ENCODE measurements at regions not wholly inside any gene's neighbourhood (a gene's known extent, or its start where the extent isn't known, plus 50 kb on each side); places are given as distances from the start of the nearest gene placed in this dataset.

- Histone ChIP-seq H3K9me3 (ENCODE audit: control insufficient read depth, insufficient read depth, low read depth, low read length) (no peaks in the 10 kb centered on the region), H3K4me3 (ENCODE audit: low read depth, low read length) (no peak overlapping the region), H3K4me1 (ENCODE audit: control insufficient read depth, insufficient read depth, low read length) (no peaks in the 10 kb centered on the region), H3K36me3 (ENCODE audit: control insufficient read depth in 2 of 2, insufficient read depth in 1 of 2, low read length in 2 of 2) (no peaks in the 10 kb centered on the region), H3K27ac (ENCODE audit: extremely low read depth, low read depth, low read length) (no peak overlapping the region)
- CTCF ChIA-PET = interaction anchor here (0.7 kb wide), 2 partner anchors 183 to 687 kb away, joined by 3 to 5 read pairs; no protein-coding TSS in a partner anchor
- POLR2A ChIA-PET = no interaction called here
- TF ChIP-seq ZNF792 (tag by site-specific recombination; IDR thresholded peaks at IDR 0.05) (no peak), MEIS1 (CRISPR knock-in tag; IDR thresholded peaks at IDR 0.05; ENCODE audit: borderline replicate concordance) (no peak), HOXA7 (CRISPR knock-in tag; IDR thresholded peaks at IDR 0.05; ENCODE audit: borderline replicate concordance) (no peak), ZBTB21 (tag by site-specific recombination; IDR thresholded peaks at IDR 0.05) (no peak), ZNF140 (tag by site-specific recombination; IDR thresholded peaks at IDR 0.05) (no peak), ZNF530 (tag by site-specific recombination; IDR thresholded peaks at IDR 0.05; ENCODE audit: low read depth) (no peak), PRDM6 (tag by site-specific recombination; IDR thresholded peaks at IDR 0.05) (no peak), KLF7 (tag by site-specific recombination; IDR thresholded peaks at IDR 0.05; ENCODE audit: borderline replicate concordance) (no peak), ZBTB48 (tag by site-specific recombination; IDR thresholded peaks at IDR 0.05) (no peak), GLI4 (tag by site-specific recombination; IDR thresholded peaks at IDR 0.05) (no peak)
These were observed 220.9 kb upstream of the TRPC7 start for GRCh38 chr5:136586196-136586595.

GRCh38 chr5:136584474-136584873 lies 219.1 kb upstream of the TRPC7 start:
- Histone ChIP-seq H3K9me3 (ENCODE audit: control insufficient read depth, insufficient read depth, low read depth, low read length) (no peaks in the 10 kb centered on the region), H3K27ac (ENCODE audit: extremely low read depth, low read depth, low read length) (no peak overlapping the region), H3K4me3 (ENCODE audit: low read depth, low read length) (no peak overlapping the region), H3K4me1 (ENCODE audit: control insufficient read depth, insufficient read depth, low read length) (no peaks in the 10 kb centered on the region), H3K36me3 (ENCODE audit: control insufficient read depth in 2 of 2, insufficient read depth in 1 of 2, low read length in 2 of 2) (no peaks in the 10 kb centered on the region)
- POLR2A ChIA-PET = no interaction called here
- CTCF ChIA-PET = no interaction called here
- no peak for TF ChIP-seq ZNF626 (tag by site-specific recombination; IDR thresholded peaks at IDR 0.05)
- TF ChIP-seq ZNF449 (tag by site-specific recombination; IDR thresholded peaks at IDR 0.05) = no peak
- no peak for TF ChIP-seq ZNF629 (tag by site-specific recombination; IDR thresholded peaks at IDR 0.05)
- no peak for TF ChIP-seq EGR2 (tag by site-specific recombination; IDR thresholded peaks at IDR 0.05; ENCODE audit: low read depth)
- no peak for TF ChIP-seq ZBTB7A (tag by site-specific recombination; IDR thresholded peaks at IDR 0.05; ENCODE audit: low read depth)
- TF ChIP-seq ZBTB1 (tag by site-specific recombination; IDR thresholded peaks at IDR 0.05) = no peak
- TF ChIP-seq ZXDB (tag by site-specific recombination; IDR thresholded peaks at IDR 0.05) = no peak
- no peak for TF ChIP-seq ZNF214 (tag by site-specific recombination; IDR thresholded peaks at IDR 0.05; ENCODE audit: borderline replicate concordance)
- no peak for TF ChIP-seq ZNF658 (tag by site-specific recombination; IDR thresholded peaks at IDR 0.05)
- TF ChIP-seq ZNF624 (tag by site-specific recombination; IDR thresholded peaks at IDR 0.05) = no peak
- TF ChIP-seq ZNF426 (tag by site-specific recombination; IDR thresholded peaks at IDR 0.05) = no peak
- TF ChIP-seq ZNF621 (tag by site-specific recombination; IDR thresholded peaks at IDR 0.05) = no peak
- TF ChIP-seq ZNF169 (tag by site-specific recombination; IDR thresholded peaks at IDR 0.05) = no peak
- TF ChIP-seq ZNF16 (tag by site-specific recombination; IDR thresholded peaks at IDR 0.05; ENCODE audit: low read depth) = no peak
- TF ChIP-seq ZNF174 (tag by site-specific recombination; IDR thresholded peaks at IDR 0.05) = no peak

All from HEK293 (cell line).